Hematopoietic multipotent progenitor cell (in vitro differentiated cells): ENCODE measurements at regions not wholly inside any gene's neighbourhood (a gene's known extent, or its start where the extent isn't known, plus 50 kb on each side); places are given as distances from the start of the nearest gene placed in this dataset.
"Not testable (repeated sequence)": the region's sequence is repeated elsewhere in the genome, so short reads cannot be mapped to it uniquely, and the experiment has no call there.

Experiments
- DNase-seq, 3 donors: peaks; one replicate each; pipeline ENCODE4 v3.0.0-alpha.2; 2011 to 2015; ENCODE audit warnings: low read depth in 2 of 3, low spot score in 2 of 3

- DNase-seq = no peak
Observed at GRCh38 chr6:140344142-140344913, 969.9 kb upstream of the CITED2 start.

GRCh38 chr6:140343128-140343527 is 968.7 kb upstream of the CITED2 start:
- no peak for DNase-seq

GRCh38 chr6:140341272-140341671 is 966.8 kb upstream of the CITED2 start:
- DNase-seq = no peak

GRCh38 chr6:140340795-140341194 is 966.3 kb upstream of the CITED2 start:
- no peak for DNase-seq

GRCh38 chr6:140339084-140339483 is 964.6 kb upstream of the CITED2 start:
- DNase-seq = not testable (repeated sequence)

- DNase-seq = no peak
Observed at GRCh38 chr6:140321891-140322290, 947.4 kb upstream of the CITED2 start.

- DNase-seq = peak in 2 of 3 donors; percentile 20 to 75
Observed at GRCh38 chr6:140320081-140321080, 945.9 kb upstream of the CITED2 start.

- DNase-seq = peak in 1 of 3 donors; percentile 11
Observed at GRCh38 chr6:140319209-140319608, 944.8 kb upstream of the CITED2 start.

GRCh38 chr6:140318408-140318807 is 944.0 kb upstream of the CITED2 start:
- DNase-seq = no peak

- no peak for DNase-seq
Observed at GRCh38 chr6:140317950-140318349, 943.5 kb upstream of the CITED2 start.

GRCh38 chr6:140316966-140317365 is 942.5 kb upstream of the CITED2 start:
- DNase-seq = no peak

- no peak for DNase-seq
Observed at GRCh38 chr6:140314682-140315081, 940.2 kb upstream of the CITED2 start.

GRCh38 chr6:140311146-140311545 is 936.7 kb upstream of the CITED2 start:
- DNase-seq = no peak

- no peak for DNase-seq
Observed at GRCh38 chr6:140303218-140303949, 928.9 kb upstream of the CITED2 start.

GRCh38 chr6:140300331-140300730 is 925.9 kb upstream of the CITED2 start:
- no peak for DNase-seq

- DNase-seq = no peak
Observed at GRCh38 chr6:140289186-140289585, 914.7 kb upstream of the CITED2 start.

- DNase-seq = no peak
Observed at GRCh38 chr6:140285998-140286690, 911.7 kb upstream of the CITED2 start.

GRCh38 chr6:140285471-140285870 is 911.0 kb upstream of the CITED2 start:
- no peak for DNase-seq

- DNase-seq = no peak
Observed at GRCh38 chr6:140284871-140285270, 910.4 kb upstream of the CITED2 start.

GRCh38 chr6:140283197-140283596 is 908.7 kb upstream of the CITED2 start:
- no peak for DNase-seq
